HG03575 (cell line): ENCODE measurements at regions not wholly inside any gene's neighbourhood (a gene's known extent, or its start where the extent isn't known, plus 50 kb on each side); places are given as distances from the start of the nearest gene placed in this dataset.

Experiments
- ATAC-seq: cut with Tn5 transposase; IDR thresholded peaks from one replicate; pipeline ENCODE4 v1.9.1; 2021; ENCODE audit not compliant: unreplicated experiment, insufficient number of reproducible peaks, low FRiP score; ENCODE audit errors: extremely low read depth

GRCh38 chr4:62133101-62133897 lies 933.2 kb downstream of the ADGRL3 start:
- no peak for ATAC-seq

GRCh38 chr4:62131049-62131448 lies 930.9 kb downstream of the ADGRL3 start:
- no peak for ATAC-seq

- no peak for ATAC-seq
Observed at GRCh38 chr4:62130637-62131036, 930.5 kb downstream of the ADGRL3 start.

- no peak for ATAC-seq
Observed at GRCh38 chr4:62130230-62130629, 930.1 kb downstream of the ADGRL3 start.
